ENCODE measurements at regions not wholly inside any gene's neighbourhood (a gene's known extent, or its start where the extent isn't known, plus 50 kb on each side); places are given as distances from the start of the nearest gene placed in this dataset.

DNA sequence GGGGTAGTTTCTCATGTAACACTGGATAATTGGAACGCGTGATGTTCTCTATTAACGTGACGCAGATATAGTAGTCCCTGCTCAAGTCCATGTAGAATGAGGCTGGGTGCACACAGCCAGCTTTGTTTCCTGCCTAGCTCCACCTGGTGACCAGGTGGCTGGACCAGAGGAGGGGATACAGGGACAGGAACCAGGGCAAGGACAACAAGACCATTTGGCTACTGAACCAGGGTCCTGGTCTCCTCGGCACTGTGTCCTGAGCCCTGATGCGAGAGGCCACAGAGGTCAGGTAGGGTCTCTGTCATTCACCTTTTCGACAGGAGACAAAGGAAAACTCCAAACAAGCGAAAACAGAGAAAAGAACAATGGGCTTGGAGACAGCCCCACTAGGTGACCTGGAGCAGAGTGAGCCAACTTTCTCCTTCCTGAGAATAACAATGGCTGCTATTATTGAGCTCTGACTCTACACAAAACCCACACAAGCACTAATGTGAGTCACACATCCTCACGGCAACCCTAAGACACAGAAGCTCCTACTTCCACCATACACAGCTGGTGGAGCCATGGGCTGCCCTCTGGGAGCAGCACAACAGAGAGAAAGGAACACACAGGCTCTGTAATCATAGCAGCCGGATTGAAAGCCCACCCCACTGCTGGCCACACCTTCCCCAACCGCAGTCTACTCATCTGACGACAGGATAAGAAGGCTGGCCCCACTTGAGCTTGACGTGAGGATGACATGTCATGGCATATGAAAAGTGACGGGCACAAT is 67.3 kb upstream of the TEX51 start:
- Histone ChIP-seq H4K20me1 (replicated peaks; ENCODE audit: insufficient read depth) (no peaks in the 10 kb centered on the region), H3K79me2 (replicated peaks; ENCODE audit: insufficient read depth) (no peaks in the 10 kb centered on the region), H3K27me3 (ENCODE audit: insufficient read depth) (no peaks in the 10 kb centered on the region), H2AFZ (peak overlapping the region; percentile 23; the same call in 1 of the 2 replicates), H3K36me3 (ENCODE audit: insufficient read depth) (no peaks in the 10 kb centered on the region), H3K4me2 (no peak overlapping the region), H3K4me1 (ENCODE audit: insufficient read depth) (peaks cover 7% of the 10 kb centered on the region; the same call in 1 of the 2 replicates), H3K9me2 (ENCODE audit: insufficient read depth) (peaks cover 13% of the 10 kb centered on the region; the same call in 1 of the 2 replicates), H3K27ac (ENCODE audit: low read depth) (no peak overlapping the region), H3K4me3 (no peak overlapping the region), H3F3A (replicated peaks; ENCODE audit: low read depth) (no peaks in the 10 kb centered on the region)
- no peak for DNase-seq (ENCODE audit: low spot score)
- H3K4me3 Mint-ChIP-seq: no peak overlapping the region
- no peaks in the 10 kb centered on the region for H3K9me3 Mint-ChIP-seq
- H3K27me3 Mint-ChIP-seq (ENCODE audit: insufficient read depth, low read depth, poor library complexity): peaks cover 3% of the 10 kb centered on the region
- TF ChIP-seq, protein P1, sequence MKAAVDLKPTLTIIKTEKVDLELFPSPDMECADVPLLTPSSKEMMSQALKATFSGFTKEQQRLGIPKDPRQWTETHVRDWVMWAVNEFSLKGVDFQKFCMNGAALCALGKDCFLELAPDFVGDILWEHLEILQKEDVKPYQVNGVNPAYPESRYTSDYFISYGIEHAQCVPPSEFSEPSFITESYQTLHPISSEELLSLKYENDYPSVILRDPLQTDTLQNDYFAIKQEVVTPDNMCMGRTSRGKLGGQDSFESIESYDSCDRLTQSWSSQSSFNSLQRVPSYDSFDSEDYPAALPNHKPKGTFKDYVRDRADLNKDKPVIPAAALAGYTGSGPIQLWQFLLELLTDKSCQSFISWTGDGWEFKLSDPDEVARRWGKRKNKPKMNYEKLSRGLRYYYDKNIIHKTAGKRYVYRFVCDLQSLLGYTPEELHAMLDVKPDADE (IDR thresholded peaks at IDR 0.05): no peak
- TF ChIP-seq STAT1 (IDR thresholded peaks at IDR 0.05; ENCODE audit: unreplicated experiment) (no peak), JUNB (IDR thresholded peaks at IDR 0.05; ENCODE audit: unreplicated experiment) (no peak), EZH2 (IDR thresholded peaks at IDR 0.05; ENCODE audit: low read depth, unreplicated experiment) (no peak), CREB1 (CRISPR knock-in tag; IDR thresholded peaks at IDR 0.05; ENCODE audit: low read depth) (no peak), NANOG (IDR thresholded peaks at IDR 0.05; ENCODE audit: borderline replicate concordance) (no peak)
- H3K27ac Mint-ChIP-seq: no peak overlapping the region
- peaks cover 14% of the 10 kb centered on the region for H3K4me1 Mint-ChIP-seq
- H3K36me3 Mint-ChIP-seq (ENCODE audit: low read depth): no peaks in the 10 kb centered on the region
- ATAC-seq: peak; percentile 62

GRCh38 chr2:126832014-126832413 is 66.7 kb upstream of the TEX51 start:
- no peaks in the 10 kb centered on the region for H3K27me3 ChIP-seq (ENCODE audit: insufficient read depth)
- Mint-ChIP-seq H3K27me3 (ENCODE audit: insufficient read depth, low read depth, poor library complexity) (peaks cover 3% of the 10 kb centered on the region), H3K9me3 (no peaks in the 10 kb centered on the region), H3K27ac (no peak overlapping the region), H3K4me3 (no peak overlapping the region), H3K36me3 (ENCODE audit: low read depth) (no peaks in the 10 kb centered on the region), H3K4me1 (peaks cover 11% of the 10 kb centered on the region)
- no peak overlapping the region for H3K4me3 ChIP-seq
- peaks cover 7% of the 10 kb centered on the region; the same call in 1 of the 2 replicates for H3K4me1 ChIP-seq (ENCODE audit: insufficient read depth)
- no peaks in the 10 kb centered on the region for H3F3A ChIP-seq (replicated peaks; ENCODE audit: low read depth)
- H3K27ac ChIP-seq (ENCODE audit: low read depth): no peak overlapping the region
- no peak for DNase-seq (ENCODE audit: low spot score)
- H4K20me1 ChIP-seq (replicated peaks; ENCODE audit: insufficient read depth): no peaks in the 10 kb centered on the region
- H3K36me3 ChIP-seq (ENCODE audit: insufficient read depth): no peaks in the 10 kb centered on the region
- no peak for ATAC-seq
- H2AFZ ChIP-seq: no peak overlapping the region
- no peaks in the 10 kb centered on the region for H3K79me2 ChIP-seq (replicated peaks; ENCODE audit: insufficient read depth)
- peaks cover 13% of the 10 kb centered on the region; the same call in 1 of the 2 replicates for H3K9me2 ChIP-seq (ENCODE audit: insufficient read depth)
- no peak overlapping the region for H3K4me2 ChIP-seq
- TF ChIP-seq, protein P1 (IDR thresholded peaks at IDR 0.05): no peak
- TF ChIP-seq, protein P2, sequence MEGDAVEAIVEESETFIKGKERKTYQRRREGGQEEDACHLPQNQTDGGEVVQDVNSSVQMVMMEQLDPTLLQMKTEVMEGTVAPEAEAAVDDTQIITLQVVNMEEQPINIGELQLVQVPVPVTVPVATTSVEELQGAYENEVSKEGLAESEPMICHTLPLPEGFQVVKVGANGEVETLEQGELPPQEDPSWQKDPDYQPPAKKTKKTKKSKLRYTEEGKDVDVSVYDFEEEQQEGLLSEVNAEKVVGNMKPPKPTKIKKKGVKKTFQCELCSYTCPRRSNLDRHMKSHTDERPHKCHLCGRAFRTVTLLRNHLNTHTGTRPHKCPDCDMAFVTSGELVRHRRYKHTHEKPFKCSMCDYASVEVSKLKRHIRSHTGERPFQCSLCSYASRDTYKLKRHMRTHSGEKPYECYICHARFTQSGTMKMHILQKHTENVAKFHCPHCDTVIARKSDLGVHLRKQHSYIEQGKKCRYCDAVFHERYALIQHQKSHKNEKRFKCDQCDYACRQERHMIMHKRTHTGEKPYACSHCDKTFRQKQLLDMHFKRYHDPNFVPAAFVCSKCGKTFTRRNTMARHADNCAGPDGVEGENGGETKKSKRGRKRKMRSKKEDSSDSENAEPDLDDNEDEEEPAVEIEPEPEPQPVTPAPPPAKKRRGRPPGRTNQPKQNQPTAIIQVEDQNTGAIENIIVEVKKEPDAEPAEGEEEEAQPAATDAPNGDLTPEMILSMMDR (conservative IDR thresholded peaks at IDR 0.05; ENCODE audit: low read depth in 2 of 2): no peak
- no peak for TF ChIP-seq REST (IDR thresholded peaks at IDR 0.05; ENCODE audit: unreplicated experiment)
